GM18507 (cell line): ENCODE measurements at regions not wholly inside any gene's neighbourhood (a gene's known extent, or its start where the extent isn't known, plus 50 kb on each side); places are given as distances from the start of the nearest gene placed in this dataset.
"Not testable (repeated sequence)": the region's sequence is repeated elsewhere in the genome, so short reads cannot be mapped to it uniquely, and the experiment has no call there.

Experiments used
- DNase-seq: peaks from one replicate; pipeline ENCODE4 v3.0.0; 2011; ENCODE audit warnings: low read depth; ENCODE audit not compliant: insufficient read length; ENCODE audit errors: extremely low spot score
- FAIRE-seq: peaks from 2 replicates; lab custom pipeline; 2011; peaks lifted over from hg19 to GRCh38; lab: Jason Lieb, UNC

DNA sequence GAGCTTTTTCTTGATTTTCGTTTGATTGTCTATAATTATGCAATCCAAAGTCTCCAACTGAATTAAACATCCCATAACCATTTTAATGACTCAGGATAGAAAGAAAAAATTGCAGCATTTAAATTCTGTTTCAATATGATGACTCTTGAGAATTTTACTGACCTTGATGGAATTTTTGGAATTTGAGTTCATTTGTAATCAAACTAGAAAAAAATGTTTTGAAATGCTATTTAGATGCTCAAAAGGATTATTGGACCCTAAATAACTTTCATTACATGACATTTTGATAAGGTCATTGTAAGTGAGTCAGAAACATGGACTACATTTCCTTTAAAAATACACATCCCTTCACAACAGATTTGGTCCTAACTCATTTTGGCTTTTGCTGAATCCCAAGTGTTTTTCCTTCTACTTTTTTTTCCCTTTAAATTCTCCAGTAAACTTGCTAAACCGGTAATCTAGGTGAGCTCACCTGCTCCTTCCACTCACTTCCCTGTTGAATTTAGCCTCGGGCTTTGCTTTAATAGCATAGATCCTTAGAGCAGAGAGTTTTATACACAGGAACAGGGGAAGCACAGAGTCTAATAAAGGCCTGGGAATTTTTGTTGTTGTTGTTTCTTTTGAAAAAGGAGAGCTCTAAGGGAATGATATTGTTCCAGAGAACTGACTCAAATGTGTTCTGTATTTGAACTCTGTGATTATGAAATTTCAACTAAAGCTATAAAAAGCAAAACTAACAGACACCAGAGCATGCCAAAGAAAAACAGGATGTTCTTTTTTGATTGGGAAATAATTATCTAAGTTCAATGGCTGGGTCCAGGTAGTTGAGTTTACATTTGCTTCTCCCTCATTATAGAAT lies 1088.2 kb upstream of the CITED2 start:
- DNase-seq (no peak), FAIRE-seq (no peak)

DNA sequence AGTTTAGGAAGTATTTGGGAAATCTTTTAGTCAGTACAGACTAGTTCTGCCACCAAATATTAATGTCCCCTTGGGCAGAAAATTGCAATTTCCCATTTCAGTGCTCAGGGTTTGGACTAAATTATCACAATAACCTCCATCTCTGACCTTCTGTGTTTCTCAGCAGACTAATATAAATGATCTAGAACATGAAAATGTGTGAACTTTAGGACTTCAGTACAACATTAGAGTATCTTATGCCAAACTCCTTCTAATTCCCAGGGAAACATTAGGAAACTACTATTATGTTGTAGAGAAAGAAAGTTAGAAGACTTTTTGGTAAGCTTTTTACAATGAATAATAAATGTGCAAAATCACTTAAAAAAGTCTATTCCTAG lies 1087.6 kb upstream of the CITED2 start:
- FAIRE-seq (no peak), DNase-seq (no peak)

DNA sequence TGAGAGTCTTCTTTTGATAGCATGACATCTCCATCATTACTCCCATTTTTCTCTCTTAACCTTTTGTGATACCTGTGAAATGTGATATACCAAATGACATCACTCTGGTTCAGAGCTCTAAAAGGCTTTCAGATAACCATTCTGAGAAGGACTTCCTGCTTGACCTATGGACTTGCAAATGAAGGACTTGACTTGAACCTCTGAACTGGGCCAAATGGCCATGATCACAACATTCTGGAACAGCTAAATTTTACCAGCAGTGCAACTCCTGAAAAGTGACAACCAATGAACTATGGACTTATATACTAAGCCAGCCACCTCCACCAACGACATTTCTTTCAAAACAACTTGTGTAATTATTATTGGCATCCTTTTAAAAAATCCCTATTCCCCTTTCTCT lies 1085.8 kb upstream of the CITED2 start:
- DNase-seq, result no peak
- FAIRE-seq, result no peak

DNA sequence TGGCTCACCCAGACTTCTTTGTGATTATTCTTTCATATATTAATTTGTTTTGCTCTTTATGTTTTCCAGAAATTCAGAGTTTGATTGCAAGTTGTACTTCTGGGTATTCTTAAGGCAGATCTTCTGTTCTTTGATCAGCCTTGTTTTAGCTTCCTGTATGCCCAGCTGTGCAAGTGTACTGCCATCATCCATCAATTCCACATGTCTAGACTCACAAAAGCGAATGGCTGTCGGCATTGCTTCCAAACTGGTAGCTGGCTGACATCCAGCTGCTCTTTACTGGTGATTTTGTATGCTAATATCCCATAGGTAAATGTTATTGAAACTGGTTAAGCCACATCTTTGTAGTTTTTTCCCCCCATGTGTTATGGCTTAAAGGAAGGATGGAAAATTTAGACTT lies 1084.8 kb upstream of the CITED2 start:
- FAIRE-seq (no peak), DNase-seq (no peak)

DNA sequence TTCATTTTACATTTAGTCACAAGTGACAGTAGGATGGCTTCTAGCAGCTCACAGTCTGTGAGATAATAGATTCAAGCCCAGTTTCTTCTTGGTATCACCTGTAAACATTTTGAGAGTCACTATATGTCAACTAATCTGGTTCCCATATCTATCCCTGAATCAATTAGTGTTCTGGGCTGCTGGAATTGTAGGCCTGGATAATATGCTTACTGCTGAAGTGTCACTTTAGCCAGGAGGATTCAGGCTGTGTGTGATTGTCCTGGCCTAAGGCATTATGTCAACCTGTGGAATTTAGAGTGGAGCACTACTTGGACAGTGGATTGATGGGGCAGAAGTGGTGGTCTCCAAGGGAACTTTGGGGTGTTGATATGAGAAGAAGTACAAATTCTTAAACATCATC lies 1071.8 kb upstream of the CITED2 start:
- no peak for FAIRE-seq
- DNase-seq, result no peak

DNA sequence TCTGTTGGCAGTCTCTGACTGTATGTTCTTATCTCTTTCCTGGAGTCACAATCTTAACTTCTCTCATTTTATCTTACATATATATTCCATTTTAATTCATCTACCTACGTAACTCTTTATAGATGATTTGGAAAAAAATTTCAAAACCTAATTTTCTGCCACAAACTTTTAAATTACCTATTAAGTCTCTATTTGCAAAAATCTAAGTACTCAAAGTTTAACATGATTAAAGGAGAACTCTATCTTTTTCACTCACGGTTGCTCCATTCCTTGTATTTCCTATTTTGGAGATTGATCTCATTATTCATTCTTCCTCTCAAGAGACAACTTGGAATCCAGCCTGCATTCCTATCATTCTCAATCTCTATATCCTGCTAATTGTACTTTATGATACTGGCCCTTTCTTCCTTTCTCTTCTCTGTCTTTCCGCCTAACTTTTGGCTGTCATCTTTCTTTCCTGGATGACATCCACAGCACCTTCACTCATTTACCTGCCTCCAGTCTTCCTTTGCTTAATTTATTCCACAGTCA lies 1071.1 kb upstream of the CITED2 start:
- no peak for DNase-seq
- FAIRE-seq, result no peak

DNA sequence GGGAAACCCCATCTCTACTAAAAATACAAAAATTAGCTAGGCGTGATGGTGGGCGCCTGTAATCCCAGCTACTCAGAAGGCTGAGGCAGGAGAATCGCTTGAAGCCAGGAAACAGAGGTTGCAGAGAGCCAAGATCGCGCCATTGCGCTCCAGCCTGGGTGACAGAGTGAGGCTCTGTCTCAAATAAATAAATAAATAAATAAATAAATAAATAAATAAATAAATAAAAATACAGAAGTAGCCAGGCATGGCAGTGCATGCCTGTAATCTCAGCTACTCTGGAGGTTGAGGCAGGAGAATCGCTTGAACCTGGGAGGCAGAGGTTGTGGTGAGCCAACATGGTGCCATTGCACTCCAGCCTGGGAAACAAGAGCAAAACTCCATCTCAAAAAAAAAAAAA lies 1068.7 kb upstream of the CITED2 start:
- DNase-seq, FAIRE-seq: not testable (repeated sequence)

DNA sequence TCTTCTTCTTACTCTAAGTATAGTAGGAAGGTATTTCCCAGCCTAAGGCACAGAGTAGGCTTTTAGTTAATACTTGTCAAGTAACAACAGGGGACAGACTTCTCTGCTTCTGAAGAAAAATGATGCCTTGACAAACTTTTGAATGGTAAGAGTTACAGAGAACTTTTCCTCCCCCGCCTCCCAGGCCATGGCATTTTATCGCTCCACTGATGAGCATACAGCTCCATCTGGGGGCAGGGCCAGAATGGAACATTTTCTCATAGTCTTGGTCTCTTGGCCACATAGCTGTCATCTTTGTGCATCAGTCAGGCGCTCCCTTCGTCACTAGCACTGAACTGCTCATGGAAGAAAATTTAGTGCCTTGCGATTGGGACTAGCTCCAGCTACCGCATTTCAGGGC lies 1066.8 kb upstream of the CITED2 start:
- DNase-seq (no peak), FAIRE-seq (no peak)

DNA sequence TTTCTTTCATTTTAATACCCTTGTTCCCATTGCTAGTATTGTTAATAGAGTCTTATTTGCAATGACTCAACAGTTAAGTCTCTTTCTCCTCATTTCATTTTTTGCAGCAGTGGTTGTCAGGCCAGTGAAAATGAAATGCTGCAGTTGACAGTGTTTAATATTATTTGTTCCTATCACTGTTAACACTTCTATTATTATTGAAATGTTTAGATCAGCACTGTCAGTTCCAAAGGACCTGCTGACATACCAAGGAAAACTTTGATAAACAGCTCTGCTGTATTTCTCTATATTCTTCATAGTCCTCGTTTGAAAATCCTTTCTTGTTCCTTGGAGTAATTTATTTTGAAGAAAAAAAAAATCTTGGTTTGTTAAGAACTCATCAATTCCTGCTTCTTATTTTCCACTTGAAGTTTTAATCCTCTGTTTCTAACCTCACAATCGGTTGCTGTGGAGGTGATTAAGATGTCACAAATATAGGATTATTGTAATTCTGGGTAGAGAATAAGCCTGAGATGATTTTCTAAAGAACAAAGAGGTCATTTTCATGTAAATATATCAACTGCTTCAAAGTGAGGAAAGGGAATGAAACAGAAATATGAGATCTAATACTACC lies 1065.9 kb upstream of the CITED2 start:
- FAIRE-seq, result no peak
- DNase-seq, result no peak

DNA sequence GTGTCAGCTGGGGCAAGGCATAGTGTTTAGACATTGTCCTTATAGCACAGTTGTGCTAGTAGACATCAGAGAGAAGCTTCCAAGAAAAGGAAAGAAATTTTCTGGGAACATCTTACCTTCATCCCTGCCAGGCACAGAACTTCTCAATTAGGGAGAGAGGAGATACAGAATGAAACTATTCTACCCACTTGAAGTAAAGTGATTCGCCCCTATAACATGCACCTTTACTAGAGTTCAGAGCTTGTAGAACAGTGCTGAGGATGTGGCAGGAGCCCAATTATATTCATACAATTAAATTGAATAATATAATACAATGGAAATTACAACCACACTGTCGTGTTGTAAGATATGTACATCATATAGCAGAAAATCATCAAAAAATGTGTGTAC lies 1063.9 kb upstream of the CITED2 start:
- no peak for DNase-seq
- no peak for FAIRE-seq

DNA sequence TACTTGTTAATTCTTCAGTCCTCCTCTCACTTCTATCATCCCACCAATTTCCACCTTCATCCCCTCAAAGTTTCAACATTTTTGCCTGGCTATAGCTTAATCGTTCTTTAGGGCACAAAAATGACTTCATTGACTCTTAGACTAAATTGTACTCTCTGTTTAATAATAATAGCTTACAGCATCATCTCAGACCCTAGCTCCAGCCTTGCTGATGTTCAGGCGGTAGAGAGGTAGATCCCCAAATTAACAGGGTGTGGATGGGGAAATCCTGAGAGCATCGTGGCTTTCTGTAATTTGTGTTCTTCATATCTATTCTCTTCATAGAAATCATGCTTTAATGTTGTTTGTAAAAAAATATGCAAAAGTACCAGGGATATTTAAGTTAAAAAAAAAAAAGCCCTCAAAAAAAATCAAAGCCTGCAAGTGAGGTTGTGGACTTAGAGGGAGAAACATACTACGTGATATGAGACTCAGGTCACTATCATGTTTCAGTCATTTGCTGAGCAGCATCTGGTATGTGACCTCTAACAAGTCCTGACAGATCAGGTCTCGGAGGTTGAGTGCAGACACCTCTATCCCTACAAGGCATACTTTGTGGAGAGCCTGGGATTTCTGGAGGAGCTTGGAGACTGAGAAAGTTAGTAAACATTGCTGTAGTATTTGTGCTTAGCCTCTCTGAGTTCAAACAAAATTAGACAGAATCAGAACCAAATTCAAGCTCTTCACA lies 1063.3 kb upstream of the CITED2 start:
- no peak for DNase-seq

DNA sequence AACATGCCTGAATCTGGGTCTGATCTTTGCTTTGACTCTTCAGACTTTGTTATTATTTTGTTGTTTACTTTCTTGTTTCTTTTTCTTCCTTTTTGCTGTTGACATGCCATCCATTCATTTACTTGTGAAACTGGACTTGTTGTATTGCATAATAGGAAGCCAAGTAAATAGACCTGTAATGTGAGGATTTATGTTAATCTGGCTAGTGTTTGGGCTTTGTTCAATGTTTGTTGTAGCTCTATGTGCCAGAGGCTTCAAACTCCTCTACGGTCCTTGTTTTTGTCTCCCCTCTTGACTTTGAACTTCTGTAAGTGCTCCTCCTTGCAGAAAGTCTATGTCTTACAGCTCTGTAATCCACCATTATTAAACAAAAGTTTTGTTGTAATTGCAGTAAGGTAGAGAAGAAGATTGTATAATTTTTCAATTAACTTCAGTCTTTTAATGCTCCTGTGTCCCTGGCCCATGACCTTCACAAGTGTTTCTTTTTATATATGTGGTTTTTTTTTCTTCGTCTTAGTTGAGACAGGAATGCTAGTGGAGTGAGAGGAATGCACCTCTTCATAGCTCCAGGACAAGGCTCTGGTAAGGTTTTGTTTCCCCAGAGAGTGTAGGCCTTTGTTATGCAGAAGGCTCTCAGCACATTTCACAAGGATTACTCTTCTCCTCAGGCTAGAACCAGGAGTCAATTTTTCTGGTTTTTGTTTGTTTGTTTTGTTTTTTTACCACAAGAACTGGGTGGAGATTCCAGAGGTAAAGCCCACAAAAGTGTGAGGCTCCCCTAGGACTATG lies 1061.8 kb upstream of the CITED2 start:
- DNase-seq (no peak), FAIRE-seq (no peak)

More for the DNA sequence above, 1063.3 kb upstream of the CITED2 start:
- FAIRE-seq, result no peak

DNA sequence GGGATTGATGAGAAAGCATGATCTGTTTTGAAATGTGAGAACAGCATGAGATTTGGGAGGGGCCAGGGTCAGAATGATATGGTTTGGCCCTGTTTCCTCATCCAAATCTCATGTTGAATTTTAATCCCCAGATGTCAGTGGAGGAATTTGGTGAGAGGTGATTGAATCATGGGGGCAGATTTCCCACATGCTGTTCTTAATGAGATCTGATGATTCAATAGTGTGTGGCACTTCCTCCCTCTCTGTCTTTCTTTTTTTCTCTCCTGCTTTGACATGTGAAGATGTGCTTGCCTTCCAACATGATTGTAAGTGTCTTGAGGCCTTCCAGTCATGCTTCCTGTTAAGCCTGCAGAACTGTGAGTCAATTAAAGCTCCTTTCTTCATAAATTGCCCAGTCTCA lies 1060.3 kb upstream of the CITED2 start:
- DNase-seq (no peak), FAIRE-seq (no peak)

DNA sequence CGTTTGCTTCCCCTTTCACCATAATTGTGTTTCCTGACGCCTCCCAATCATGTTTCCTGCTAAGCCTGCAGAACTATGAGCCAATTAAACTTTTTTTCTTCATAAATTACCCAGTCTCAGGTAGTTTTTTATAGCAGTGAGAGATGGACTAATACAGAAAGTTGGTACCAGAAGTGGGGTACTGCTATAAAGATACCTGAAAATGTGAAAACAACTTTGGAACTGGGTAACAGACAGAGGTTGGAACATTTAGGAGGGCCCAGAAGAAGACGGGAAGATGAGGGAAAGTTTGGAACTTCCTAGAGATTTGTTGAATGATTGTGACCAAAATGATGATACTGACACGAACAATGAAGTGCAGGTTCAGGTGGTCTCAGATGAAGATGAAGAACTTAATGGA lies 1058.6 kb upstream of the CITED2 start:
- FAIRE-seq (no peak), DNase-seq (no peak)

DNA sequence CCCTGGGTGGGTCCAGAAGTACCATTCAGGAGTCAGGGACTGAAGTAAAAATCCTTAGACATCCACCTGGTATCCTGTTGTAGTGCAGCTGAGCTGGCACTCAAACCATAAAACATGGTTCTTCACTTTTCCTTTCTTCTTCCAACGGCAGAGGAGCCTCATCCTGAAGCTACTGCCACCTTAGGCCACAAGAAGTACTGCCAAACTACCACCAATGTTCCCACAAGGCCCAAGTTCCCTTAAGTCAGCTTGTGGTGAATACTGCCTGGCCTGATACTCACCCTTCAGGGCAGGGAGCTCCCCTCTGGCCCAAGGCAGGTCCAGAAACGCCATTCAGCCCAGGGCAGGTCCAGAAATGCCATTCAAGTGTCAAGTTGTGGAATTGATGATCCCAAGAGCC lies 1053.4 kb upstream of the CITED2 start:
- DNase-seq (no peak), FAIRE-seq (no peak)

DNA sequence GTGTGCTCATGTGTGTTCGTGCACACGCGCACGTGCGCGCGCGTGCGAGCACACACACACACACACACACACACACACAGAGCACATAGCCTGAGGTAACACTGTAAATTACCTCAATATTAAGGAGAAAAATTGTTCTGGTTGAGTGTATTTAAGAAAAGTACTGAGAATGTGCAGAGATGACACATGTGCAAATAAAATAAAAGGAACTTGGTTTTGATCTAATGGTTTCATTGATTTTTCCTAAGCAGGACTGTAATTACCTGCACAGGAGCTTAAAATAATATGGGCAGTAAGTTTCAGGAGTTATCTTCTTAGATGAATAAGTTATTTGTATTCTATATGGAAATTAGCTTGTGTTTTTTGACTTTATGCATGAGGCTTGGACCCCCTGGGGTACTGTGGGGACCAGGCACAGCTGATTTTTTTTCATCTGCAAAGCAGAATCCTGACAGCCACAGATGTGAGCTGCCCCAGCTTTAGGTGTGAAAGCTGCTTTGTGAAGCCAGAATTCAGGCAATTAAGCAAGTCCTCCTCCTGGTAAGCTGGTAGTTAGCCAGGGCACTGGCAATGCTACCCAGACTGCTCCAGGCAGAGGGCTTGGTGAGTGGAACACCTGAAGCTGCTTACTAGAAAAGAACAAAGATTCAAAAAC lies 1040.6 kb upstream of the CITED2 start:
- FAIRE-seq, result no peak
- DNase-seq, result no peak

DNA sequence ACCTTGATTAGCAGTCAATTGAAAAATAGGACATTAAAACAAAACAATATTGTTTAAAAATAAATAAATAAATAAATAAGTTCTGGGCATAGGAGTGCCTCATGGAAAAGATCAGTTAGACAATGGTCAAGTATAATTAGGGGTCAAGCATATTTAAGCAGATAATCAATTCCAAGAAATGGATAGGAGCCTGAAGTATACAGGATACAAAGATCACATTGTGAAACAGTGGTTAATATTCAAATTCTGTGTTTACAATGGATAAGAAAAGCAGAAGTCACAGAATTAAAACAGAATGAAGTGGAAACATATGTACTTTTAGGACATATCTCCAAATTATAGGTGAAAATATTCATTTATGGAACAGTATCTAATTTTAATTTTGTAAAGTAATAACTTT lies 1028.6 kb upstream of the CITED2 start:
- DNase-seq (no peak), FAIRE-seq (no peak)

DNA sequence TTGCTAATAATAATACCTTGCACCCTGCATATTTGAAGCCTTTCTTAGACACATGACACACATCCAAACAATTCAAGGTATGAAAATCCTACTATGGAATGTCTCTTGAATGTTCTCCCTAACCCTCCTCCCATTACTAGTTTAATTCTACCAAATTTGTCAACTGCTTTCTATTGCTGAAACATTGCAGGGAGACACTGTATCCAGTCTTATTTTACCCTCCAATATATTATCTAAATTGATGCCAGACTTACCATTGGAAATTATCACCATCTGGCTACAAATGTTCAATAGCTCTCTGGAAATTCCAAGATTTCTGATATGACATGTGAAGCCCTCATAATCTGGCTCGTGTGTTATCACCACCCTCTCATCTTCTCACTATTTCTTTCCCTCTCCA lies 1027.3 kb upstream of the CITED2 start:
- FAIRE-seq (no peak), DNase-seq (no peak)

DNA sequence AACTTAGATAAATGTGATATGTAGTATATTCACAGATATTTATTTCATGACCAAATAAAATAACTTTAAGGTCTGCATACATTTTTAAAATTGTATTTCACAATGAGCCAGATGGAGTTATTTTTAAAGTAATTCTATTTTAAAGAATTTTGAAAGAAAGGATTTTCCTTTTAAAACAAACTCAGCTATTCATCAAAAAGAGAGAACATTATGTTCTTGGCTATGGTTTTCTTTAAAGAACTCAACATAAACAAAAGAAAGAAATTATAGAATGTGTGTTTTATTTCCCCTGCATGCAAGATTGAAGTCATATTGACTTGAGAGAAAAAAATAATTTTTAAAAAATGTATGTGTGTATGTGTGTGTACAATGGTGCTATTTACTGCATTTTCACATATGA lies 1023.6 kb upstream of the CITED2 start:
- no peak for DNase-seq
- no peak for FAIRE-seq
